Stimulated activated CD8-positive, alpha-beta memory T cell treated with anti-CD3 and anti-CD28 coated beads, Interleukin-15, amount 100 ng/mL, for 24 hours (primary cell): ENCODE measurements at regions not wholly inside any gene's neighbourhood (a gene's known extent, or its start where the extent isn't known, plus 50 kb on each side); places are given as distances from the start of the nearest gene placed in this dataset.
"Not testable (repeated sequence)": the region's sequence is repeated elsewhere in the genome, so short reads cannot be mapped to it uniquely, and the experiment has no call there.

Source experiments
- DNase-seq: peaks from one replicate; pipeline ENCODE4 v3.0.0-alpha.2; 2020; ENCODE audit warnings: low read depth

GRCh38 chr16:17743578-17743977, 272.8 kb upstream of the XYLT1 start:
- no peak for DNase-seq

- no peak for DNase-seq
Observed at GRCh38 chr16:17743158-17743557, 272.4 kb upstream of the XYLT1 start.

GRCh38 chr16:17735099-17735498, 264.3 kb upstream of the XYLT1 start:
- DNase-seq = not testable (repeated sequence)

GRCh38 chr16:17729820-17730219, 259.1 kb upstream of the XYLT1 start:
- DNase-seq = no peak

- DNase-seq = no peak
Observed at GRCh38 chr16:17728196-17728595, 257.4 kb upstream of the XYLT1 start.

- DNase-seq = no peak
Observed at GRCh38 chr16:17724242-17724898, 253.6 kb upstream of the XYLT1 start.

GRCh38 chr16:17723531-17724134, 252.9 kb upstream of the XYLT1 start:
- no peak for DNase-seq

GRCh38 chr16:17718495-17718894, 247.7 kb upstream of the XYLT1 start:
- no peak for DNase-seq

- no peak for DNase-seq
Observed at GRCh38 chr16:17705847-17706246, 235.1 kb upstream of the XYLT1 start.

GRCh38 chr16:17696616-17697015, 225.9 kb upstream of the XYLT1 start:
- no peak for DNase-seq

GRCh38 chr16:17692484-17692883, 221.7 kb upstream of the XYLT1 start:
- no peak for DNase-seq

- DNase-seq = no peak
Observed at GRCh38 chr16:17691899-17692176, 221.1 kb upstream of the XYLT1 start.

GRCh38 chr16:17691106-17691898, 220.5 kb upstream of the XYLT1 start:
- no peak for DNase-seq

- DNase-seq = no peak
Observed at GRCh38 chr16:17685447-17685846, 214.7 kb upstream of the XYLT1 start.

GRCh38 chr16:17683281-17683680, 212.5 kb upstream of the XYLT1 start:
- DNase-seq = no peak

GRCh38 chr16:17676171-17676570, 205.4 kb upstream of the XYLT1 start:
- no peak for DNase-seq

- DNase-seq = no peak
Observed at GRCh38 chr16:17668386-17668785, 197.6 kb upstream of the XYLT1 start.

GRCh38 chr16:17666293-17666692, 195.5 kb upstream of the XYLT1 start:
- no peak for DNase-seq

- no peak for DNase-seq
Observed at GRCh38 chr16:17658881-17659280, 188.1 kb upstream of the XYLT1 start.

- DNase-seq = no peak
Observed at GRCh38 chr16:17657045-17657444, 186.3 kb upstream of the XYLT1 start.

GRCh38 chr16:17654571-17654970, 183.8 kb upstream of the XYLT1 start:
- DNase-seq = no peak

- no peak for DNase-seq
Observed at GRCh38 chr16:17654142-17654541, 183.4 kb upstream of the XYLT1 start.
